ENCODE measurements at regions not wholly inside any gene's neighbourhood (a gene's known extent, or its start where the extent isn't known, plus 50 kb on each side); places are given as distances from the start of the nearest gene placed in this dataset.

- TF ChIP-seq CTCF (IDR thresholded peaks at IDR 0.05; ENCODE audit: low read depth, low read length) (no peak), POLR2A (IDR thresholded peaks at IDR 0.05; ENCODE audit: extremely low read depth, insufficient read length) (no peak), MAX (IDR thresholded peaks at IDR 0.05; ENCODE audit: low read depth, low read length) (no peak), MYC (IDR thresholded peaks at IDR 0.05; ENCODE audit: low read depth, low read length) (no peak)
Observed at GRCh38 chr6:170230520-170231292, 60.2 kb downstream of the DLL1 start.
